Stimulated activated CD4-positive, alpha-beta T cell treated with anti-CD3 and anti-CD28 coated beads, Interleukin-1b, Interleukin-23, amount 100 ng/mL, for 24 hours (primary cell): ENCODE measurements at regions not wholly inside any gene's neighbourhood (a gene's known extent, or its start where the extent isn't known, plus 50 kb on each side); places are given as distances from the start of the nearest gene placed in this dataset.
"Not testable (repeated sequence)": the region's sequence is repeated elsewhere in the genome, so short reads cannot be mapped to it uniquely, and the experiment has no call there.

Source experiments
- DNase-seq, 4 experiments: peaks; one replicate each; pipeline ENCODE4 v3.0.0-alpha.2; 2020; ENCODE audit warnings: low read depth in 4 of 4, low spot score in 1 of 4

- no peak for DNase-seq
Observed at GRCh38 chr12:126914170-126914793, 1352.7 kb upstream of the TMEM132C start.

- no peak for DNase-seq
Observed at GRCh38 chr12:126915309-126915708, 1351.7 kb upstream of the TMEM132C start.

- no peak for DNase-seq
Observed at GRCh38 chr12:126926023-126926594, 1340.9 kb upstream of the TMEM132C start.

- no peak for DNase-seq
Observed at GRCh38 chr12:126930234-126930633, 1336.7 kb upstream of the TMEM132C start.

GRCh38 chr12:126932156-126932555, 1334.8 kb upstream of the TMEM132C start:
- DNase-seq = no peak

GRCh38 chr12:126935435-126935834, 1331.5 kb upstream of the TMEM132C start:
- DNase-seq = no peak

- no peak for DNase-seq
Observed at GRCh38 chr12:126936181-126936851, 1330.7 kb upstream of the TMEM132C start.

- no peak for DNase-seq
Observed at GRCh38 chr12:126937431-126937830, 1329.5 kb upstream of the TMEM132C start.

GRCh38 chr12:126944684-126945083, 1322.3 kb upstream of the TMEM132C start:
- no peak for DNase-seq

- not testable (repeated sequence) for DNase-seq
Observed at GRCh38 chr12:126946958-126947357, 1320.0 kb upstream of the TMEM132C start.

GRCh38 chr12:126949558-126949957, 1317.4 kb upstream of the TMEM132C start:
- DNase-seq = no peak

- DNase-seq = no peak
Observed at GRCh38 chr12:126950266-126950665, 1316.7 kb upstream of the TMEM132C start.

- no peak for DNase-seq
Observed at GRCh38 chr12:126952096-126953007, 1314.6 kb upstream of the TMEM132C start.

GRCh38 chr12:126953365-126953889, 1313.5 kb upstream of the TMEM132C start:
- no peak for DNase-seq

- DNase-seq = no peak
Observed at GRCh38 chr12:126960221-126960620, 1306.7 kb upstream of the TMEM132C start.

GRCh38 chr12:126960709-126961108, 1306.3 kb upstream of the TMEM132C start:
- DNase-seq = no peak

- no peak for DNase-seq
Observed at GRCh38 chr12:126963825-126964224, 1303.1 kb upstream of the TMEM132C start.

GRCh38 chr12:126966498-126966897, 1300.5 kb upstream of the TMEM132C start:
- no peak for DNase-seq

GRCh38 chr12:126967152-126967551, 1299.8 kb upstream of the TMEM132C start:
- no peak for DNase-seq

GRCh38 chr12:126974779-126975178, 1292.2 kb upstream of the TMEM132C start:
- DNase-seq = no peak

GRCh38 chr12:126976579-126976978, 1290.4 kb upstream of the TMEM132C start:
- no peak for DNase-seq
